Astrocyte (in vitro differentiated cells and primary cell): ENCODE measurements at regions not wholly inside any gene's neighbourhood (a gene's known extent, or its start where the extent isn't known, plus 50 kb on each side); places are given as distances from the start of the nearest gene placed in this dataset.

Experiments
- DNase-seq: peaks from one replicate; pipeline ENCODE4 v3.0.0-alpha.2; 2010; ENCODE audit warnings: low read depth
- FAIRE-seq: peaks from 2 replicates; lab custom pipeline; 2011; peaks lifted over from hg19 to GRCh38; lab: Jason Lieb, UNC
- H2AFZ ChIP-seq: 2 replicates; pipeline ENCODE4 v1.6.0; 2012; ENCODE audit warnings: low read depth, low read length, inconsistent platforms
- H3K27ac ChIP-seq: 2 replicates; pipeline ENCODE4 v1.5.1; 2011; ENCODE audit warnings: low read depth, low read length, inconsistent platforms
- H3K27me3 ChIP-seq: 2 replicates; pipeline ENCODE4 v1.6.0; 2011; ENCODE audit warnings: low read length, inconsistent platforms; ENCODE audit not compliant: insufficient read depth
- H3K36me3 ChIP-seq: 2 replicates; pipeline ENCODE4 v1.5.1; 2011; ENCODE audit warnings: low read length, inconsistent platforms; ENCODE audit not compliant: insufficient read depth
- H3K4me1 ChIP-seq: 2 replicates; pipeline ENCODE4 v1.5.1; 2011; ENCODE audit warnings: low read length, inconsistent platforms; ENCODE audit not compliant: insufficient read depth
- H3K4me2 ChIP-seq: 2 replicates; pipeline ENCODE4 v1.6.0; 2012; ENCODE audit warnings: low read length, inconsistent platforms
- H3K4me3 ChIP-seq: 2 replicates; pipeline ENCODE4 v1.5.1; 2011; ENCODE audit warnings: low read depth, mild to moderate bottlenecking, low read length, inconsistent platforms; ENCODE audit not compliant: insufficient read depth
- H3K79me2 ChIP-seq: 2 replicates; pipeline ENCODE4 v1.6.0; 2012; ENCODE audit warnings: mild to moderate bottlenecking, low read length, inconsistent platforms; ENCODE audit not compliant: insufficient read depth
- H3K9ac ChIP-seq: 2 replicates; pipeline ENCODE4 v1.6.0; 2012; ENCODE audit warnings: mild to moderate bottlenecking, low read length, inconsistent platforms
- H3K9me3 ChIP-seq: 2 replicates; pipeline ENCODE4 v1.5.1; 2012; ENCODE audit warnings: low read depth, mild to moderate bottlenecking, low read length, inconsistent platforms; ENCODE audit not compliant: insufficient read depth
- H4K20me1 ChIP-seq: 2 replicates; pipeline ENCODE4 v1.6.0; 2012; ENCODE audit warnings: low read length, inconsistent platforms; ENCODE audit not compliant: insufficient read depth
- H3K27ac Mint-ChIP-seq: one replicate; pipeline ENCODE4 v1.8.0; 2021; ENCODE audit warnings: mild to moderate bottlenecking, mixed read lengths; ENCODE audit not compliant: unreplicated experiment
- H3K27me3 Mint-ChIP-seq: one replicate; pipeline ENCODE4 v1.8.0; 2021; ENCODE audit warnings: low read depth, mixed read lengths; ENCODE audit not compliant: unreplicated experiment
- H3K36me3 Mint-ChIP-seq: one replicate; pipeline ENCODE4 v1.8.0; 2021; ENCODE audit warnings: low read depth, mixed read lengths; ENCODE audit not compliant: unreplicated experiment
- H3K4me1 Mint-ChIP-seq: one replicate; pipeline ENCODE4 v1.8.0; 2021; ENCODE audit warnings: low read depth, mixed read lengths; ENCODE audit not compliant: unreplicated experiment
- H3K4me3 Mint-ChIP-seq: one replicate; pipeline ENCODE4 v1.8.0; 2021; ENCODE audit warnings: mild to moderate bottlenecking, moderate library complexity, mixed read lengths; ENCODE audit not compliant: unreplicated experiment
- H3K9me3 Mint-ChIP-seq: one replicate; pipeline ENCODE4 v1.8.0; 2021; ENCODE audit warnings: mild to moderate bottlenecking, mixed read lengths; ENCODE audit not compliant: unreplicated experiment
- CTCF ChIP-seq: IDR thresholded peaks from 2 replicates; pipeline ENCODE4 v1.5.1; 2011; ENCODE audit warnings: low read depth, mild to moderate bottlenecking, inconsistent platforms, low read length, moderate library complexity; ENCODE audit not compliant: insufficient read depth
- EZH2 ChIP-seq: IDR thresholded peaks from 2 replicates; pipeline ENCODE4 v1.6.1; 2012; ENCODE audit warnings: mild to moderate bottlenecking, low read length, inconsistent platforms; ENCODE audit not compliant: insufficient read depth

DNA sequence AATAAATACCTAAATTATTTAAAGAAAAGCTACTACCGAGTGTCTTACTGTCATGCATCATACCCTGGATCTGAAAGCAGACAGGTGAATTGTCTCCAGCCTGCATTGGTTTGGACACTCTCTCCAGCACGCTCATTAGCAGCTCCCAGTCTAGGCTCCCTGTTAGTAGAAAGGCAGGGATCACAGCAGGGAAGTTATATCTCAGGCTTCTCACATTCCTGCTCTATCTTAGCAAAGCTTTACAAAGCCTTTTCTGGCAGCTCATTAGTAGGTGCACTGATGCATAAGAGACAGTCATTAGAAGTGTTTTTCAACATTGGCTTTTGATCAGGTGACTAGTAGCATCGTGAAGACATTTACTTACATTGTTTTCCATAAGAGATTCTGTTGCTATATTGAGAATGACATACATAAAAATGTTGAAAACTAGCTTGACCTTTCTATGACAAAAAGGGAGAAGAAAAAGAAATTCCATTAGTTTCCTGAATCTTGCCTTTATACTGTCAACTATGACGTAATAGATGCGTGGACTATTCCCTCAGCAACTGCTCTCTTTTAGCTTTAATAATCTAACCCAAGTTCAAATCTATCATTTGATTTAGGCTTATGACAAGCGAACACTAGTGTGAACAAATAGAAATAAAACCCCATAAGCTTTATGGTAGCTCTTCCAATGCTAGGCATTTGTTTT is 408.7 kb upstream of the KCNH7 start:
- no peak for TF ChIP-seq EZH2
- no peak for TF ChIP-seq CTCF
- Histone ChIP-seq H3K27ac (no peak overlapping the region), H3K9ac (no peak overlapping the region), H3K27me3 (no peaks in the 10 kb centered on the region), H4K20me1 (no peaks in the 10 kb centered on the region), H3K4me3 (no peak overlapping the region), H3K9me3 (no peaks in the 10 kb centered on the region), H3K36me3 (no peaks in the 10 kb centered on the region), H3K4me1 (no peaks in the 10 kb centered on the region), H3K4me2 (no peak overlapping the region), H2AFZ (no peak overlapping the region), H3K79me2 (no peaks in the 10 kb centered on the region)
- Mint-ChIP-seq H3K4me3 (no peak overlapping the region), H3K9me3 (no peaks in the 10 kb centered on the region), H3K27me3 (no peaks in the 10 kb centered on the region), H3K36me3 (no peaks in the 10 kb centered on the region), H3K4me1 (no peaks in the 10 kb centered on the region), H3K27ac (no peak overlapping the region)
- FAIRE-seq, result no peak
- peak; percentile 20 for DNase-seq

DNA sequence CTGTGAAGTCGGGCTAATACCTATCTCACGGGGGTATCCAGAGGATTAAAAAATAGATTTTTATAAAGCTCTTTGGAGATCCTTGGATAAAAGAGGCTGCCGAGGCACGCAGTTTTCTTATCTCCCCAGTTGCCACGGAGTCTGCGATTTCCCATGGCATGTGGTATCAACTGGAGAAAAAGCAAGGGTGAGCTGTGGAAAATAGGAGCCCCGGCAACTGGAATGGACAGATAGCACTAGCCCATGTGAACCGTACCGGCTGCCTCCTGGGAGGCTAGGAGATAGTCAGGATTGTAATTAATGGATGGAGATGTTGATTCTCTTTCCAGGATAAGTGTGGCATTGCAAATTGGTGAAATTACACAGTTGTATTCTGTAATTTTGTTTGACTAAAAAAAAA is 407.6 kb upstream of the KCNH7 start:
- Histone ChIP-seq H3K4me1 (no peaks in the 10 kb centered on the region), H3K4me3 (no peak overlapping the region), H3K27me3 (no peaks in the 10 kb centered on the region), H3K9me3 (no peaks in the 10 kb centered on the region), H2AFZ (no peak overlapping the region), H3K36me3 (no peaks in the 10 kb centered on the region), H4K20me1 (no peaks in the 10 kb centered on the region), H3K79me2 (no peaks in the 10 kb centered on the region), H3K4me2 (no peak overlapping the region), H3K27ac (no peak overlapping the region), H3K9ac (no peak overlapping the region)
- Mint-ChIP-seq H3K4me3 (no peak overlapping the region), H3K27ac (no peak overlapping the region), H3K4me1 (no peaks in the 10 kb centered on the region), H3K9me3 (no peaks in the 10 kb centered on the region), H3K27me3 (no peaks in the 10 kb centered on the region), H3K36me3 (no peaks in the 10 kb centered on the region)
- FAIRE-seq (no peak), DNase-seq (no peak)
- no peak for TF ChIP-seq EZH2
- TF ChIP-seq CTCF, result no peak

DNA sequence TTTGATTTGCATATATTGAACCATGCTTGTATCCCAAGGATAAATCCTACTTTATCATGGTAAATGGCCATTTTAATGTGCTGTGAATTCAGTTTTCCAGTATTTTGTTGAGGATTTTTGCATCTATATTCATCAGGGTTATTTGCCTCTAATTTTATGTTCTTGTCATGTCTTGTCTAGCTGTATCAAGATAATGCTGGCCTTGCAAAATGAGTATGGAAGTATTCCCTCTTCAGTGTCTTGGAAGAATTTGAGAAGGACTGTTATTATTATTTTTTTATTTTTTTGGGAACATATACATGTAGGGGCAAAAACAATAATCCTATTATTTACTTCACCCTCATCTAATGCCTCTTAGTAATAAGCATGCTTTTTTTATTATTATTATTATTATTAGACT is 398.0 kb upstream of the KCNH7 start:
- Histone ChIP-seq H3K9me3 (no peaks in the 10 kb centered on the region), H4K20me1 (no peaks in the 10 kb centered on the region), H2AFZ (no peak overlapping the region), H3K36me3 (no peaks in the 10 kb centered on the region), H3K79me2 (no peaks in the 10 kb centered on the region), H3K4me3 (no peak overlapping the region), H3K9ac (no peak overlapping the region), H3K4me2 (no peak overlapping the region), H3K27me3 (no peaks in the 10 kb centered on the region), H3K27ac (no peak overlapping the region), H3K4me1 (no peaks in the 10 kb centered on the region)
- Mint-ChIP-seq H3K4me1 (no peaks in the 10 kb centered on the region), H3K4me3 (no peak overlapping the region), H3K9me3 (peaks cover 2% of the 10 kb centered on the region), H3K36me3 (no peaks in the 10 kb centered on the region), H3K27me3 (no peaks in the 10 kb centered on the region), H3K27ac (no peak overlapping the region)
- DNase-seq, result no peak
- no peak for TF ChIP-seq CTCF
- TF ChIP-seq EZH2, result no peak
- FAIRE-seq, result no peak
